Natural killer cell (primary cell): ENCODE measurements at regions not wholly inside any gene's neighbourhood (a gene's known extent, or its start where the extent isn't known, plus 50 kb on each side); places are given as distances from the start of the nearest gene placed in this dataset.

Experiments
- ATAC-seq, 3 donors: fragments of 150-1000 bp in 2 of 3; fragments of 200-7000 bp in 1 of 3; cut with Tn5 transposase; 1 replicate in 1 of 3; 2 replicates in 2 of 3; pipeline ENCODE4 v1.10.0; 2021; ENCODE audit warnings: mild to moderate bottlenecking in 2 of 3, moderate library complexity in 2 of 3
- DNase-seq, 2 donors: peaks; one replicate each; pipeline versions ENCODE4 v3.0.0 to v3.0.0-alpha.2; 2013 to 2021; ENCODE audit warnings: mixed read lengths in 1 of 2
- H3K27ac ChIP-seq: one replicate; pipeline ENCODE4 v1.5.1; 2013; ENCODE audit warnings: mild to moderate bottlenecking, low read length
- H3K27me3 ChIP-seq: one replicate; pipeline ENCODE4 v1.6.1; 2013; ENCODE audit warnings: low read length; ENCODE audit not compliant: control insufficient read depth, insufficient read depth
- H3K36me3 ChIP-seq: one replicate; pipeline ENCODE4 v1.6.1; 2013; ENCODE audit warnings: low read length; ENCODE audit not compliant: control insufficient read depth, insufficient read depth
- H3K4me1 ChIP-seq: one replicate; pipeline ENCODE4 v1.6.1; 2013; ENCODE audit warnings: low read length; ENCODE audit not compliant: control insufficient read depth, insufficient read depth
- H3K4me3 ChIP-seq: one replicate; pipeline ENCODE4 v1.5.1; 2013; ENCODE audit warnings: low read length
- H3K9me3 ChIP-seq: one replicate; pipeline ENCODE4 v1.6.1; 2013; ENCODE audit warnings: low read length; ENCODE audit not compliant: control insufficient read depth, insufficient read depth
- H3K27ac Mint-ChIP-seq, 2 donors: one replicate each; pipeline ENCODE4 v1.8.0; 2022; ENCODE audit warnings: mild to moderate bottlenecking in 2 of 2, mixed read lengths in 2 of 2, moderate library complexity in 1 of 2
- H3K27me3 Mint-ChIP-seq, 2 donors: one replicate each; pipeline ENCODE4 v1.8.0; 2022; ENCODE audit warnings: low read depth in 2 of 2, mixed read lengths in 2 of 2
- H3K36me3 Mint-ChIP-seq: one replicate; pipeline ENCODE4 v1.8.0; 2022; ENCODE audit warnings: mixed read lengths
- H3K4me1 Mint-ChIP-seq, 2 donors: one replicate each; pipeline ENCODE4 v1.8.0; 2022; ENCODE audit warnings: mixed read lengths in 2 of 2
- H3K4me3 Mint-ChIP-seq: one replicate; pipeline ENCODE4 v1.8.0; 2022; ENCODE audit warnings: mild to moderate bottlenecking, moderate library complexity, mixed read lengths
- H3K9me3 Mint-ChIP-seq, 2 donors: one replicate each; pipeline ENCODE4 v1.8.0; 2022; ENCODE audit warnings: mixed read lengths in 2 of 2
- WGBS: methylation state at CpG from one replicate; pipeline ENCODE4 v1.1.7; 2013; ENCODE audit warnings: missing lambda C conversion rate; ENCODE audit not compliant: insufficient coverage; 5-methylcytosine and 5-hydroxymethylcytosine counted together
- intact Hi-C: fragments of 100-400 bp; cut with micrococcal nuclease; formaldehyde crosslinking; loops from one replicate; pipeline ENCODE4 v1.14.2; 2022
- TF ChIP-seq, protein P1 (sequence below): fragments of 200-600 bp; IDR thresholded peaks from one replicate; pipeline ENCODE4 v1.8.0; 2022; ENCODE audit warnings: antibody characterized with exemption

DNA sequence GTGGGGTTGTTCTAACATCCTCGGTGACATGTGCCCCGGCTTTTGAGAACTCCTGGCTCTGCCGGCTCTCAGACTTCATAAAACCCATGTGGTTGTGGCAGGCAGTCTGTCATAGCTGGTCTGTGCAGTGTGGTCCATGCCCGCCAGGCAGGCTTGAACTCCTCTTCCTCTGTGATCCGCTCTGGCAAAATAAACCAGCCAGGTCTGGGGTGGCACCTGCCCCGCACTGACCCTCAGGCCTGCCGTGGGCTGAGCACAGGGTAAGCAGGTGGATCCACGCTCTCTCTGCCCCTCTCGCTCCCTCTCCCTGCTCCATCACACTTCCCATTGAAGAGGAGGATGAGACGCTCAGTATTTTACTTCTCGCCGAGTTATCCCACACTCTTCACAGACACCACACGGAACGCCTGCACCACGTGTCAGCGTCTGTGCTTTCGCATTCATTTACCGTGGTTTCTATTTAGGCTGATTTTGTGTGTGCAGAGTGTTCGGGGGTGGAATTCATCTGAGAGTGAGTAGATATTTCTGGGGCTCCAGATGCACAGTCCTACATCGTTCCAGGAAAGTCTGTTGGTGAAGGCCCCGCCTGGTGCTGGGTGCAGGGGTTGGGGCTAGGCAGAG lies 56.4 kb downstream of the RTP5 start:
- H3K36me3 ChIP-seq, result no peaks in the 10 kb centered on the region
- no peaks in the 10 kb centered on the region for H3K9me3 ChIP-seq
- 67% methylated on average over 21 of the region's 21 CpGs for WGBS
- no peaks in the 10 kb centered on the region for H3K27me3 ChIP-seq
- intact Hi-C loops, result no loop called here
- ATAC-seq (peak; percentile 65 to 78 (median 77)), DNase-seq (no peak)
- Mint-ChIP-seq H3K36me3 (no peaks in the 10 kb centered on the region), H3K4me1 (peaks cover 25 to 49% of the 10 kb centered on the region in 2 donors), H3K4me3 (peak overlapping the region; percentile 87), H3K27ac (peak overlapping the region; percentile 65 to 83), H3K9me3 (no peaks in the 10 kb centered on the region), H3K27me3 (peaks cover 0 to 11% of the 10 kb centered on the region in 2 donors)
- no peak overlapping the region for H3K4me3 ChIP-seq
- H3K27ac ChIP-seq, result peak overlapping the region; percentile 50
- H3K4me1 ChIP-seq, result peaks cover 44% of the 10 kb centered on the region
- TF ChIP-seq, protein P1, sequence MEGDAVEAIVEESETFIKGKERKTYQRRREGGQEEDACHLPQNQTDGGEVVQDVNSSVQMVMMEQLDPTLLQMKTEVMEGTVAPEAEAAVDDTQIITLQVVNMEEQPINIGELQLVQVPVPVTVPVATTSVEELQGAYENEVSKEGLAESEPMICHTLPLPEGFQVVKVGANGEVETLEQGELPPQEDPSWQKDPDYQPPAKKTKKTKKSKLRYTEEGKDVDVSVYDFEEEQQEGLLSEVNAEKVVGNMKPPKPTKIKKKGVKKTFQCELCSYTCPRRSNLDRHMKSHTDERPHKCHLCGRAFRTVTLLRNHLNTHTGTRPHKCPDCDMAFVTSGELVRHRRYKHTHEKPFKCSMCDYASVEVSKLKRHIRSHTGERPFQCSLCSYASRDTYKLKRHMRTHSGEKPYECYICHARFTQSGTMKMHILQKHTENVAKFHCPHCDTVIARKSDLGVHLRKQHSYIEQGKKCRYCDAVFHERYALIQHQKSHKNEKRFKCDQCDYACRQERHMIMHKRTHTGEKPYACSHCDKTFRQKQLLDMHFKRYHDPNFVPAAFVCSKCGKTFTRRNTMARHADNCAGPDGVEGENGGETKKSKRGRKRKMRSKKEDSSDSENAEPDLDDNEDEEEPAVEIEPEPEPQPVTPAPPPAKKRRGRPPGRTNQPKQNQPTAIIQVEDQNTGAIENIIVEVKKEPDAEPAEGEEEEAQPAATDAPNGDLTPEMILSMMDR, result no peak

DNA sequence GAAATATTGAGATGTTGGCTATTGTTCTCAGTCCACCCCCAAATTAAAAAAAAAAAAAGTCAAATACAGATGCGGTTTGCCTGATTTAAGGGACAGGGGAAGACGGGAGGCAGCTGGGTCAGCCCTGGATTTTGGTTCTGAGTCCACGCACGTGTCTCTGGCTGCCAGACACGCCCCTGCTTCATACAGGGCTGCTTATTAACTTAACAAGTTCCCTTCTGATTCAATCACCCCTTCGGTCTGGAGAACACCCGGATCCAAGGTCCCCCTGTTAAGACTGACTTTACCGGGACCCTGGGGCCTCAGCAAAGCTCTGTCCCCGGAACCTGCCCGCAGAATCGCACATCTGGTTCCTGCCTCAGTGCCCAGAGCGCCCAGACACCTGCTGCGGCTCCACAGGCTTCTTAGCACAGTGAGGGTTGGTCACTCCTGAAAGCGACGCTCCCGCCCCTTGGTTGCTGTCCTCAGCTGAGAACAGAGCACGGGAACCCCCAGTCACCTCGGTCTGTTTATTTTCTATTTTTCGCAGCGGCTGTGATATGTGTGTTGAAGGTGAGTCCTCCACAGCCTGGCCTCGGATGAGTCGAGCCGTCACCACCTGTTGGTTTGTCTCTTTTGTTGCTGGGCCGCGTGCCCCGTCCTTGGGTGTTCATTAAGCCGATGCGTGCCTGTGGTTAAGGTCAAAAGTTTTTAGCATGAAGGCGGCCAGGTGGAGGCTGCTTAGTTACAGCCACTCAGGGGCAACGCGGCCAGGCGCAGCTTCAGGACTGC lies 57.2 kb downstream of the RTP5 start:
- DNase-seq (no peak), ATAC-seq (no peak)
- Mint-ChIP-seq H3K4me1 (peaks cover 25 to 49% of the 10 kb centered on the region in 2 donors), H3K4me3 (peak overlapping the region; percentile 87), H3K27ac (peak overlapping the region; percentile 65 to 83), H3K27me3 (peaks cover 0 to 10% of the 10 kb centered on the region in 2 donors), H3K9me3 (no peaks in the 10 kb centered on the region), H3K36me3 (no peaks in the 10 kb centered on the region)
- H3K4me1 ChIP-seq, result peaks cover 44% of the 10 kb centered on the region
- H3K27ac ChIP-seq, result no peak overlapping the region
- TF ChIP-seq, protein P1, result no peak
- H3K36me3 ChIP-seq, result no peaks in the 10 kb centered on the region
- no peaks in the 10 kb centered on the region for H3K9me3 ChIP-seq
- WGBS, result 89% methylated on average over 32 of the region's 32 CpGs
- no peak overlapping the region for H3K4me3 ChIP-seq
- intact Hi-C loops, result no loop called here
- no peaks in the 10 kb centered on the region for H3K27me3 ChIP-seq

DNA sequence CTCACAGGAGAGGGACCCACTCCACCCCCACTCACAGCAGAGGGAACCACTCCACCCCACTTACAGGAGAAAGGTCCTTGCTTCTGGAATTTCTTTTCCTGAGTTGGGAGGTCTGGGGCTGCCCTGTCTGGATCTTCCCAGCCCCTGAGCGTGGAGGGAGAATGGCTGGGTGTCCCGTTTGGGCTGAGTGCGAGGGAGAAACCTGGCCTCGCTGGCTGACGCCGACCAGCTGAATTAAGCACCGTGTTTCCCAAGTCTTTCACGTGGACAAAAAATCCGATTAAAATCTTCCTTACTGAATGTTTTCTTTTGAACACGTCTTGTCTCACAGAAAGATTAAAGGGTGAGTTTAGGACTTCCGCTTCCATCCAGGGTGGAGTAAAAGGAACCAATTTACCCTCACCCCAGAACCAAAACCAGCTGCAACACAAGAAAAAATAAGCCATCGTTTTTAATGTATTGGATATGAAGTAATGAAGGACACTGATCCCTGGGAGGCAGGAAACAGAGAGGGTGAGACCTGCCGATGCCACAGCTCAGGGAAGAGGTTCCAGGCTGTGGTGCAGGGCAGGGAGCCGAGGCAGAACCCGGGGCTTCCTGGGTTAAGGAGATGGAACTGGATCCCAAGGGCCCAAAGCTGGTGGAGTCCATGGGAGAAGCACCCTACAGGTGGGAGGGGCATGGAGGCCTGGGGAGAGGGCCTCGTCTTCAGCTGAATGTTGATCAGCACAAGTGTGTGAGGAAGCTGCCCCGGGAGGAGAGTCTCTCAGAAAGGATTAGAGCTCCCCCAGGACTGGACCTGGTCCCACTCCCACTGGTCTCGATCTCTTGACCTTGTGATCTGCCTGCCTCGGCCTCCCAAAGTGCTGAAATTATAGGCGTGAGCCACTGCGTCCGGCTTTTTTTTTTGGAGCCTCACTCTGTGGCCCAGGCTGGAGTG lies 60.3 kb downstream of the RTP5 start:
- Histone ChIP-seq H3K27me3 (no peaks in the 10 kb centered on the region), H3K27ac (no peak overlapping the region), H3K36me3 (no peaks in the 10 kb centered on the region), H3K4me3 (no peak overlapping the region), H3K9me3 (no peaks in the 10 kb centered on the region), H3K4me1 (peaks cover 32% of the 10 kb centered on the region)
- TF ChIP-seq, protein P1, result no peak
- DNase-seq, result no peak
- no peaks in the 10 kb centered on the region for H3K9me3 Mint-ChIP-seq
- H3K4me1 Mint-ChIP-seq, result peaks cover 12 to 29% of the 10 kb centered on the region in 2 donors
- H3K27me3 Mint-ChIP-seq, result peaks cover 0 to 10% of the 10 kb centered on the region in 2 donors
- H3K27ac Mint-ChIP-seq, result no peak overlapping the region
- H3K4me3 Mint-ChIP-seq, result no peak overlapping the region
- H3K36me3 Mint-ChIP-seq, result no peaks in the 10 kb centered on the region
- WGBS, result 93% methylated on average over 21 of the region's 22 CpGs
- intact Hi-C loops, result no loop called here
- ATAC-seq, result no peak
